PFSK-1 (cell line): ENCODE measurements at regions not wholly inside any gene's neighbourhood (a gene's known extent, or its start where the extent isn't known, plus 50 kb on each side); places are given as distances from the start of the nearest gene placed in this dataset.

ENCODE experiments used
- POLR2AphosphoS5 ChIP-seq: IDR thresholded peaks from 2 replicates; pipeline ENCODE4 v1.6.1; 2012; ENCODE audit warnings: low read depth, mild to moderate bottlenecking, control low read depth, low read length, moderate library complexity
- SIN3A ChIP-seq: IDR thresholded peaks from 2 replicates; pipeline ENCODE4 v1.6.1; 2012; ENCODE audit warnings: mild to moderate bottlenecking, low read length, moderate library complexity, borderline replicate concordance; ENCODE audit not compliant: insufficient read depth
- TAF1 ChIP-seq: IDR thresholded peaks from 2 replicates; pipeline ENCODE4 v1.6.1; 2012; ENCODE audit warnings: low read length, control low read depth, borderline replicate concordance; ENCODE audit not compliant: insufficient read depth
- TF ChIP-seq, protein P1 (sequence below), 2 experiments: IDR thresholded peaks; 2 replicates each; pipeline versions ENCODE4 v1.6.1 to v1.8.0; 2011 to 2012; ENCODE audit warnings: low read depth in 2 of 2, low read length in 2 of 2, control low read depth in 1 of 2, inconsistent platforms in 1 of 2, mild to moderate bottlenecking in 1 of 2, moderate library complexity in 1 of 2; ENCODE audit not compliant: insufficient read depth in 1 of 2

DNA sequence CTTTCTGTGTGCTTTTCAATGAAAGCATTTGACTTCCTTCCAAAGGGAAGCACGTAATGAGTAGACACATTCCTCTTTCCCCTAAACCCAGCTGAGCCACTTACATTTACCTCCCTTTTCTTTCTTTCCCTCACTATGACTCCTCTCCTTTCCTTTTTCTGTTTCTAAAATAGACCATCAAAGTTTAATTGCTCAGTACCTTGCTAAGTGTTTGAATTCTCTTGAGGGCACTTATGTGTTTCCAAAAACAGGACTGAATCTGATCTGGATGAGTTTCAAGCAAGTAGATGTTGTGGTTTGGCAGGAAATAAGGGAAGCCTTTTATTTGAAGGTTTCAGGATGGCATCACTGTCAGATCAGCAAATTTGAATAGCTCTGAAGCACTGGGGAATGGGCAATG is 396.2 kb downstream of the REEP3 start:
- TF ChIP-seq TAF1 (no peak), POLR2AphosphoS5 (no peak), SIN3A (no peak)
- TF ChIP-seq, protein P1, sequence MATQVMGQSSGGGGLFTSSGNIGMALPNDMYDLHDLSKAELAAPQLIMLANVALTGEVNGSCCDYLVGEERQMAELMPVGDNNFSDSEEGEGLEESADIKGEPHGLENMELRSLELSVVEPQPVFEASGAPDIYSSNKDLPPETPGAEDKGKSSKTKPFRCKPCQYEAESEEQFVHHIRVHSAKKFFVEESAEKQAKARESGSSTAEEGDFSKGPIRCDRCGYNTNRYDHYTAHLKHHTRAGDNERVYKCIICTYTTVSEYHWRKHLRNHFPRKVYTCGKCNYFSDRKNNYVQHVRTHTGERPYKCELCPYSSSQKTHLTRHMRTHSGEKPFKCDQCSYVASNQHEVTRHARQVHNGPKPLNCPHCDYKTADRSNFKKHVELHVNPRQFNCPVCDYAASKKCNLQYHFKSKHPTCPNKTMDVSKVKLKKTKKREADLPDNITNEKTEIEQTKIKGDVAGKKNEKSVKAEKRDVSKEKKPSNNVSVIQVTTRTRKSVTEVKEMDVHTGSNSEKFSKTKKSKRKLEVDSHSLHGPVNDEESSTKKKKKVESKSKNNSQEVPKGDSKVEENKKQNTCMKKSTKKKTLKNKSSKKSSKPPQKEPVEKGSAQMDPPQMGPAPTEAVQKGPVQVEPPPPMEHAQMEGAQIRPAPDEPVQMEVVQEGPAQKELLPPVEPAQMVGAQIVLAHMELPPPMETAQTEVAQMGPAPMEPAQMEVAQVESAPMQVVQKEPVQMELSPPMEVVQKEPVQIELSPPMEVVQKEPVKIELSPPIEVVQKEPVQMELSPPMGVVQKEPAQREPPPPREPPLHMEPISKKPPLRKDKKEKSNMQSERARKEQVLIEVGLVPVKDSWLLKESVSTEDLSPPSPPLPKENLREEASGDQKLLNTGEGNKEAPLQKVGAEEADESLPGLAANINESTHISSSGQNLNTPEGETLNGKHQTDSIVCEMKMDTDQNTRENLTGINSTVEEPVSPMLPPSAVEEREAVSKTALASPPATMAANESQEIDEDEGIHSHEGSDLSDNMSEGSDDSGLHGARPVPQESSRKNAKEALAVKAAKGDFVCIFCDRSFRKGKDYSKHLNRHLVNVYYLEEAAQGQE (IDR thresholded peaks at IDR 0.05; ENCODE audit: insufficient read depth in 1 of 2, low read depth in 2 of 2, low read length in 2 of 2): no peak
